ENCODE measurements at regions not wholly inside any gene's neighbourhood (a gene's known extent, or its start where the extent isn't known, plus 50 kb on each side); places are given as distances from the start of the nearest gene placed in this dataset.

GRCh38 chr1:115545791-115546733 lies 95.7 kb upstream of the VANGL1 start:
- Histone ChIP-seq H3K27me3 (no peaks in the 10 kb centered on the region), H3K27ac (no peak overlapping the region), H3K9me3 (no peaks in the 10 kb centered on the region), H3K4me1 (ENCODE audit: insufficient read depth) (peaks cover 2% of the 10 kb centered on the region), H3K36me3 (no peaks in the 10 kb centered on the region), H3K4me3 (no peak overlapping the region)
- DNase-seq = peak in 4 of 5 donors; percentile 18 to 36 (median 30)
- intact Hi-C loops (cut with DNase I) = no loop called here
- TF ChIP-seq POLR2A (IDR thresholded peaks at IDR 0.05) = no peak
- TF ChIP-seq EP300 (IDR thresholded peaks at IDR 0.05) = no peak
- no peak for TF ChIP-seq CTCF (IDR thresholded peaks at IDR 0.05)
- WGBS, 3 donors = 27 to 37% (median 37%) methylated on average over 9 of the region's 9 CpGs

GRCh38 chr1:115545096-115545720 lies 96.6 kb upstream of the VANGL1 start:
- H3K9me3 ChIP-seq = no peaks in the 10 kb centered on the region
- WGBS, 3 donors = 82 to 84% (median 84%) methylated on average over 15 of the region's 15 CpGs
- H3K36me3 ChIP-seq = no peaks in the 10 kb centered on the region
- H3K27me3 ChIP-seq = no peaks in the 10 kb centered on the region
- no peak for DNase-seq
- peaks cover 2% of the 10 kb centered on the region for H3K4me1 ChIP-seq (ENCODE audit: insufficient read depth)
- TF ChIP-seq CTCF (IDR thresholded peaks at IDR 0.05) = no peak
- TF ChIP-seq EP300 (IDR thresholded peaks at IDR 0.05) = no peak
- TF ChIP-seq POLR2A (IDR thresholded peaks at IDR 0.05) = no peak
- intact Hi-C loops (cut with DNase I) = no loop called here
- no peak overlapping the region for H3K4me3 ChIP-seq
- H3K27ac ChIP-seq = no peak overlapping the region

- intact Hi-C loops (cut with DNase I) = no loop called here
- Histone ChIP-seq H3K4me1 (ENCODE audit: insufficient read depth) (peaks cover 2% of the 10 kb centered on the region), H3K27me3 (no peaks in the 10 kb centered on the region), H3K27ac (no peak overlapping the region), H3K4me3 (no peak overlapping the region), H3K9me3 (no peaks in the 10 kb centered on the region), H3K36me3 (no peaks in the 10 kb centered on the region)
- 72 to 78% (median 77%) methylated on average over 4 of the region's 4 CpGs for WGBS, 3 donors
- TF ChIP-seq POLR2A (IDR thresholded peaks at IDR 0.05) (no peak), CTCF (IDR thresholded peaks at IDR 0.05) (no peak), EP300 (IDR thresholded peaks at IDR 0.05) (no peak)
- no peak for DNase-seq
These were observed 97.6 kb upstream of the VANGL1 start for GRCh38 chr1:115544131-115544530.

- no peak for DNase-seq
- 74 to 92% (median 85%) methylated on average over 2 of the region's 2 CpGs for WGBS, 3 donors
- H3K27ac ChIP-seq = no peak overlapping the region
- H3K4me3 ChIP-seq = no peak overlapping the region
- peaks cover 2% of the 10 kb centered on the region for H3K4me1 ChIP-seq (ENCODE audit: insufficient read depth)
- TF ChIP-seq EP300 (IDR thresholded peaks at IDR 0.05) = no peak
- TF ChIP-seq CTCF (IDR thresholded peaks at IDR 0.05) = no peak
- no peak for TF ChIP-seq POLR2A (IDR thresholded peaks at IDR 0.05)
- intact Hi-C loops (cut with DNase I) = no loop called here
- H3K27me3 ChIP-seq = no peaks in the 10 kb centered on the region
- H3K9me3 ChIP-seq = no peaks in the 10 kb centered on the region
- no peaks in the 10 kb centered on the region for H3K36me3 ChIP-seq
These were observed 98.5 kb upstream of the VANGL1 start for GRCh38 chr1:115543247-115543646.
